ENCODE measurements at regions not wholly inside any gene's neighbourhood (a gene's known extent, or its start where the extent isn't known, plus 50 kb on each side); places are given as distances from the start of the nearest gene placed in this dataset.

DNA sequence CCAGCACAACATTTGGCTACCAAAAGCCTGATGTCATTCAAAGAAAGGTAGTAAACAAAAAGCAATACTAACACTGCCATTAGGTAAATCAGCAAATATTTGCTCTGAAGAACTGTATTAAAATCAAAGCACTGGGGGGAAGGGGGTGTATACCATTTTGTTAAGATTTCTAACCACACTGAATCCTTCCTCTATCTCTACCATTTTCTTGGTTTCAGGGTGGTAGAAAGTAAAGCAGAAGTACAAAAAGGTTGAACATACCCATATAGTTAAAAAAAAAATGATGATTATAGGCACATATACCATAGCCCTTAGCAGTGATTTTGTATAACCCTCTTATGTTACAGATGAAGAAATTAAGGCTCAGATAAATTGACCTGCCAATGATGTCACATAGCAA lies 437.6 kb downstream of the ZEB2 start:
- no peak for DNase-seq (ENCODE audit: low read depth in 2 of 2)

DNA sequence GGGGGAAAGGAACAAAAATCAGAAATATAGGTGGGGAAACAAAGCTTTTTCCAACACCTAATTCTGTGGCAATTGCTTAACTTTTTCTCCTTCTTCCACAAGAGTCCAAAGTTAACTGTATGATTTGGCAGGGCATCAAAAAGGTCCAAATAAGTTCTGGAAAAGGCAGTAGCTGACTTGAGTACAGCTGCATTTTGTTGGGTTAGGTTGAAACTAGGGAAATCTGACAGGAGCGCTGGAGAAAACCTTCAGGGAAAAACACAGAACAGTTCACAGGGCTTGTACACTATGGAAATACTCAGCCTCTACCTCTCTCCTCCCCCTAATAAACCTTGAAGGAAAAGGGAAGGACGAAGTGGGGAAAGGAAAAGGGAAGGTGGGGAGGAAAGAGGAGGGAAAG lies 438.6 kb downstream of the ZEB2 start:
- DNase-seq (ENCODE audit: low read depth in 2 of 2): no peak

DNA sequence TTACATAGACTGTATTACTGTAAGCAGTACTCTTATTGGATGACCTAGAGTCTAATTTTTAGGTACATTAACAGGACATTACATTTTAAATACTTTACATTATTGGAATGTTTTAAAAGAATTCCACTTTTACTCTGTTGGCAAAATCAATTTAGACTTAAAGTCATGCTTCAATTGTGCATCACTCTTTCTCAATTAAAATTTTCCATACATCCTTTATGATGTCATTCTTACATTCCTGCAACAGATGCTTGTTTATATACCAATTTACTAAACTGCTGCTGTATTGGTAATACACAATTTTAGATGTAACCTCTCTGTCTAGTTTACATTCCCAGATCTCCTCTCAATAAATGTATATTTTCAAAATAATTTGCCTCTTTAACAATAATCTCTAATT lies 440.1 kb downstream of the ZEB2 start:
- no peak for DNase-seq (ENCODE audit: low read depth in 2 of 2)

DNA sequence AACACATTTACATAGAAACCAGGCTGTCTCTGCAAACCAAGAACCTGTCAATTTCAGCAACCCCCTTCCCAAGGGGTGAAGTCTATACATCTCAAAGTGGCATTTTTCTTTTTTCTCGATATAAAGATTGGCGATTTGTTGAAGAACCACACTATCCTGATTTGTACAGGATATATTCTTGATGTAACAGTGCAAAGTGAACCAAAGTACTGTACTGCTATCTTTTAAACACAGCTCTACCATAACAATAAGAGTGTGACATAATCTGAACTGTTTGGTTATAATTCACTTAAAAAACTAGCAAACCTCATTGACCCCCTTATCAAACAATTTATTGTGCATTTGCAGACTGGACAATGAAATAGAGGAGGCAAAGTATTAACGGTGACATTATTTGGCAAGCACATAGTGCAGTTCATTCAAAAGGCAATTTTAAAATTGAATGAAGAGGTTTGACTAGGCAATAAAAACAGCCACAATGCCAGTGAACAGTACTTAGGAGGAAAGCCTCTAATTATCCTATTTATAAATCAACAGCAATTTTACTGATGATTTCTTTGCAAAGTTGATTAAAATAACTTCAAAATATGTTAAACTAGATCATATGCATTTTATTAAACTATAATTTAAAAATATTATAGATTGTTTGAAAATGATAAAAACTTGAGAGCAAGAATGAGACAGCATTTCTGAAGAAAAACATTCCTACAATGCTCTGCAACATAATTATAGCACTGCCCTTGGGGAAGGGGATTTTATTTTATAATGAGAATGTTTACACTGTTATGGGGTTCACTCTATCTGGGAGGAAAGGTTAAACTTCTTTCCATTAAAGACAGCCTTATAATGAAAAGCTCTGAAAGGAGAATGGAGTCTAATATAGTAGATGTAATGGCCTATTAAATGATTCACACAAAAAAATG lies 440.9 kb downstream of the ZEB2 start:
- DNase-seq (ENCODE audit: low read depth in 2 of 2): no peak

DNA sequence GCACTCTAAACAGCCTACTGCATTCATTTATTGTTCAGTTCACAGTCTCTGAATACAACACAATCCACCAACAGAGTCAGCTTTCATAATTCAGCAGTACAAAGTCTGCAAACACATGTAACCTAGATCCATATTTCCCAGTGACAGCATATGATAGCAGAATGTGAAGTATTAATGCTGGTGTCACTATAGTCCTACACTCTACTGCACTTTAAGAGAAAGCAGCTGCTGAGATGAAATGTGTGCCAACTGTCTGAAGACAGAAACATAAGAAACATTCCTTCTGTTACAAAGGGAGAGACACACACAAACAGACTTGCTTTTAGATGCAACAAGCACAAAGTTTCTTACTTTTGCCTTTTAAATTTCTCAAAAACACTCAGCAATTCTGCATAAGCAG lies 441.8 kb downstream of the ZEB2 start:
- no peak for DNase-seq (ENCODE audit: low read depth in 2 of 2)

DNA sequence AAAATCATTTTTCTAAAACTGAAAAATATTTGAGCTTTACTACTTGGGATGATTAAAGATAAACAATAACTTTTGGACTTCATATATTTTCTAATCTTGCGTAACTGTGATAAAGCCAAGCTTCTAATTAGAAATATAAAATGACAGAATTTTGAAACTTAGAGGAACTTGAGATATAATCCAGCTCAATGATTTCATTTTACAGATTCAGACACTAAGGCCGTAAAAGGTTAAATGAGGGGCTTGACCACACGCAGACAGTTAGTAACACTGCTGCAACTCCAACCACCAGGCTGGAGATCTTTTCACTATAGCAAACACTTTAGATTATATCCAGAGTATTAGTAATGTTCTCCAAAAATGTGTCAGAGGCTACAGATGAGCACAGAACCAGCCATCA lies 445.5 kb downstream of the ZEB2 start:
- DNase-seq (ENCODE audit: low read depth in 2 of 2): no peak

DNA sequence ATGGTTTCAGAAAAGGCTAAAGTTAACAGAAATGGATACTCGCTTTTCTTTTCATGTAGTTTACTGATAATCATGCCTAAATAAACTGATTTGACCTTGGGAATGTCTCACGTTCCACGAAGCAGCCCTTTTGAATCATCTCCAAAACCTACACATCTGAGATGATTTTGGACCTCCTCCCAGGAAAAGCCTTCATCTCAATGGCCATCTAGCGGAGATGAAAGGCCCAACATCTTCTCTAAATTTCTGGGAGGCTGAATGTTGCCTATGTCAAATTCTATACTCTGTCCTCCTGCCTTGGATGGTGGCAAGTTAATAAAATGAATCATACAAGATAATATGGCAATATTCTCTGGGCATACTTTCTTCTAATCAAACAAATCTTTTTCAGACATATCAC lies 448.5 kb downstream of the ZEB2 start:
- no peak for DNase-seq (ENCODE audit: low read depth in 2 of 2)

DNA sequence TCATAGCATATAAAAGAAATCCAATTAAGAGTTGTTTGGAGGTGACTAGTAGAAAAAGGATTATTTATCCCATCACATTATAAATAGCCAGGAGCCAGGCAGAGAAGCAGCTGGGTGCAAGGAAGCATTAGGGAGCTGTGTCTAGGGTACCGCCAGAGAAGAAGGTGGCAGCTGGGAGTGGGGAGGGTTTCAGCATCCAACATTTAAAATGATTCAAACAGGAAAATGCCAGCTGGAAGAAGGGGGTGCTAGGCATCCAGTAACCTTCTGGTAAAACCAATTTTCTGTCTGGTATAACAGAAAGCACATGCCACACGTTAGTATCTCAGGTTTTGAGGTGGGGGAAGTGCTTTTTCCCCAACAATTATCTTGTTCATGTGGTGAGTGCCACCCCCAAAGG lies 452.4 kb downstream of the ZEB2 start:
- no peak for DNase-seq (ENCODE audit: low read depth in 2 of 2)

DNA sequence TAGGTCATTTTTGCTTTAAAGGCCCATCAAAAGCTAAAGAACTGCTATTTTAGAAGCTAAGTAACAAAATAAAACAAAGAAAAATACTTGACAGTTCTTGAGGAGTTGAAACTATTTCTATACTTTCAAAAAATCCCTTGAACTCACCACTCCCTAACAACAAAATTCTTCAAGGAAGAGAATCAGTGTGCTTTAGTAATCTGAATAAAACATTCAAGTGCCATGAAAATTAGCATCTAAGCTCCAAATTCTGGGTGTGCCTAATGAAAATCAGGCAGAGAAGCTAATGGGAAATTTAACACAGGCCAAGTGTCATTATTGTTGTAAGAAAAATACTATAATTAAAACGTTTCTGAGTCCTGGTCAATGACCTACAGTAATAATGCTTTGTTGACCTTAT lies 456.3 kb downstream of the ZEB2 start:
- no peak for DNase-seq (ENCODE audit: low read depth in 2 of 2)

DNA sequence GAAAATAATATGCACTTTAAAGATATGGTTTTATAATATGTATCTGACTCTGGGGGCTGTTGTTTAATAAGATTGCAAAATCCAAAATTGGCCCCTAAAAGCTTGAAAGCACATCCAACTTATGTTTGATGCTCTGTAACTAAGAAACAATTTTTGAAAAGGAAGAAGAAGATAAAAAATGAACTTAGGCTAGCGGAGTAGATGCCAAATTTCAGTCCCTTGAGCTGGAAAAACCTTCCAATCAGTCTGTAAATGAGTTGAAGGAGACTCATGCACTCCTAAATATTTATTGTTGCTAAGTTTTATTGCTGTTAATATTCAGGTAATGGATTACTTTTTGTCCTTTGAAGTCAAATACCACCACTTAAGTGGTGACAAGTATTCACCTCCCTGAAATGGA lies 465.0 kb downstream of the ZEB2 start:
- no peak for DNase-seq (ENCODE audit: low read depth in 2 of 2)

DNA sequence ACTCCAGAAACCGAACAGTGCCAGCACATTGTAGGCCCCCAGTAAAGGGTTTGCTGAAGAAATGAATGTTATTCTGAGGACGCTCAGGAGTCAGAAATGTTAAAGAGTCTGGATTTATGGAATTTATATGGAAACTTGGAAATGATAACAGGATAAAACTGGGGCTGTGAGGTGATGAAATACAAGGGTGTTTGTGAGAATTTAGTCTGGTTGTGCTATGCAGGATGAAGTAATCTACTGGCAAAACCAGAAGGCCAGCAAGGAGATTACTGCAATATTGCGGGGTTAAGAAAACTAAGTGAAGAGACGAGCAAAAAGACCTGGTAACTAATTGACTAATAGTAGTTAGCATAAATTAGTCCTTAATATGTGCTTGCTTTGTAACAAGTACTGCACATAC lies 467.8 kb downstream of the ZEB2 start:
- no peak for DNase-seq (ENCODE audit: low read depth in 2 of 2)

DNA sequence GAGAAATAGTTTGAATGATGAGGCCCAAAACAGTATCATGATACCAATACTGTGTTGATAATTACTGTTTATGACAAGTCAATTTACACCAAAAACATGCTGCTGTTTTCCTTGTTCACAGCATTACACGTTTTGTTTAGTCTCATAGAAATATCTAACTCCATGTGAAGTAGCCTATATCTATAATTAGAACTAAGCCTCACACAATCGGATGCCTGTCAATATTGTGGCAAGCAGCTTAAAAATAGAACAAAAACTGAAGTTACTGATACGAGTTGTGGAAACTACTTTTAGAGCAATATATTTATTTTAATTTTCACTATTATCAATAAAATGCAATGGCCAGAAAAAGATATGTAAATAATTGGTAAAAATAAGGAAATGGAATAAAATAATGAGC lies 470.8 kb downstream of the ZEB2 start:
- DNase-seq (ENCODE audit: low read depth in 2 of 2): no peak

DNA sequence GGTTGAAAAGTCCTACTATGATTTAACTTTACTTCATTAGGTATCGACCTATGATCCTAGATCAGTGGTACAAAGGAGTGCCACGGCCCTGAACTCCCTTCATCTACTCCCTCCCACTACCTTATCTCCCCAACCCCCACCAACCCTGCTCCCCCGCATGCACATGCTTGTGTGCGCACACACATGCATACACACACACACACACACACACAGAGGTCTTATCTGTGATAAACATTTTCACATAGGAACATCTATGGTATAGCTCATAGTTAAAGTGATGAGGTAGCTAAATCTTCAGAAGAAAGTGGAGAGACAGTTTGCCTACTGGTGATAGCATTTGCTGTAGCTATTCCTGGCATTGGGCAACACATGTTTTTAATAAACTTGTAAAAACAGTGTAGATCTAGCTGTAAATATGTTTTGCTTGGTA lies 471.3 kb downstream of the ZEB2 start:
- DNase-seq (ENCODE audit: low read depth in 2 of 2): no peak

DNA sequence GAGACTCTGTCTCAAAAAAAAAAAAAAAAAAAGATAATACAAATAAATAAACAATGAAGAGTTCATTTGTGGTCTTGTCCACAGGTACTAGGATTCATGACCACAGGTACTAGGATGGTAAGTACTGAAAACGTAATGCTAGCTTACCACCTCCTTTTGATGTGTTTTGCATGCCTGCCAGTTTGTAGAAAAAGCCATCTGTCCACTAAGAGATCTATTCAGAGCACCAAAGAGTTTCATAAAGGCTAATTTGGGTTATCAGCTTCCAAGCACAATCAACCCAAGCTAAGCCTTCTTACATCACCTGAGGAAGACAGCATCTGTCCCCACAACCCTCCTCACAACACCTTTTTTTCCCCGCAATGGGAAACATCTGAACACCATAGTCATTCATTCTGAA lies 477.2 kb downstream of the ZEB2 start:
- no peak for DNase-seq (ENCODE audit: low read depth in 2 of 2)

DNA sequence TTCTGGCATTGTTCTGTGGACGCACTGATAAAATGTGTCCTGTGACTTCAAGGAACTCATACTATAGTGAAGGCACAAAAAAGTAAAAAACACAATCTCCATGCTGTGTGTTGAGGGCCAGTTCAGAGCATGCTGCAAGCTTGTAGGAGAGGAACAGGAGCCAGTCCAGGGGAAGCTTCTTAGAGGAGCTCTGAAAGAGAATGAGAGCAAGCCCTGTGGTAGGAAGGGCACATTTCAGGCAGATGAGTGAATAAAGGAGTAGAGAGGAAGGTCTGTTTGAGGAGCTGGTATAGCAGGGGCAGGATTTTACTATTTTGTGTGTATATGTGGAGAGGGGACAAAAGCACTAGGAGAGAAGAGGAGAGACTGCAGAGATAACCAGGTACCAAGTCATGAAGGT lies 478.3 kb downstream of the ZEB2 start:
- DNase-seq (ENCODE audit: low read depth in 2 of 2): no peak

DNA sequence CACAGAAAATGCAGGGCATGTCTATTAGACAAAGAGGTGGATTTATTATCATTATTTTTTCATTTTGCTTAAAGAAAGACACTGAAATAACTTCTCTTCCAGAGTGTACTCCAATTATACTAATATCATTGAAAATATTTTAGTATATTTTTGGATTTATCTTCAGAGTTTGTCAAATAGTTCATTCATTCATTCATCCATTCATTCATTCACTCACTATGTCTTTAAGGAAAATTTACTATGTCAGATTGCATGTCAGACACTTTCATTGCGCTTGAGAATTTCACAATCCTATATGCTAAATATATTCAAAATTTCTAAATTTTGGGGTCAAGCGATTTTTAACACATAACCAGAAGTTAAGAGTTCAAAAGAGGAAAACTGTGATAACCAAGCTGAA lies 479.1 kb downstream of the ZEB2 start:
- DNase-seq (ENCODE audit: low read depth in 2 of 2): no peak

DNA sequence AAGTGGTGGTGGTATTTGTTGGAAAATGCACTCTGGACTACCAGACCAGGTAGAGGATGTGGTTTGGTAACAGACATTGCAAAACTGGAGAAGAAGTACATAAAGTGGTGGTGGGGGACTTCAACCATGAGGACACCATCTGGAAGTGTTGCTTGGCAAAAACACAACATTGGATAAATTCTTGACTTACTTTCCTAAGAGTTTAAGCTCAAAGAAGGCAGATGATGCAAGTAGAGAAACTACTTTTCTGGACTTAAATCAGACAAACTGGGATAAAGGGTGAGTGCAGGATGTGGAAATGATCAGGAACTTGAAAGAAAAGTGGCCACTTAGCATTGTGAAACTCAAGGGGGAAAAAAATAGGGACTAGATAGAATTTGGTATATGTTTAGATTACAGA lies 487.4 kb downstream of the ZEB2 start:
- DNase-seq (ENCODE audit: low read depth in 2 of 2): no peak

DNA sequence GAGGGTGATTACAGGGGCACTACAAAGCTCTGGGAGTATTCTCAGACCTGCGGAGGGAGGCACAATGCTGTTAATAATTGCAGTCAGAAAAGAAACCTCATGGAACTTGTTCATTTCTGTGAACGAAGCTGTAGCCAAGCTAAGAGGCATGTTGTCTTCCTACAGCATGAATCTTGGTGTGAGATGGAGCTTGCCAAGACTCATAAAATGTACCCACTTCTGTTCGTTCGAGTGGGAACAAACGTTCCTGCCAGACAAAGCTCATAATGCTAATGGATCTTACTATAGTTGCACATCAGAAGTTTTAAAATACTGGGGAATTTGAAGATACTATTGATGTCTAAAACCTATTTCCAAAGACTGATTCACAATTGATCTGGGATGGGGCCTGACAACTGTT lies 489.1 kb downstream of the ZEB2 start:
- no peak for DNase-seq (ENCODE audit: low read depth in 2 of 2)

DNA sequence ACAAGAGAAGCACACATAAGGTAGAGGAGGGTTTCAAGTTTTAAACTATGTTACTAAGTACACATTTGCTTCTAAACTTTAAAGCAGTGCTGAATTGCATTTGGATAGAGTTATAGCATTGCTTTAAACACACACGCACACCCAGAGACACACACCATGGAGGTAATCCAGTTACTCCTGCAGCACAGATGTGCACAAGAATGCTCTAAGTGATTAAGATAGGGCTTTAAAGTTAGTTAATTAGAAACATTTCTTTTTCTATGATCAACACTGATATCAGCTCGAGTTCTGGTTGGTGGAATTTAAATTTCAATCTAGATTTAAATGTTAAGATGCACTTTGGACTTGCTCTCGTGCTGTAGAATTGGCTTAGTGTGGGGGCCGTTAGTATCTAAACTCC lies 492.3 kb downstream of the ZEB2 start:
- DNase-seq (ENCODE audit: low read depth in 2 of 2): no peak

DNA sequence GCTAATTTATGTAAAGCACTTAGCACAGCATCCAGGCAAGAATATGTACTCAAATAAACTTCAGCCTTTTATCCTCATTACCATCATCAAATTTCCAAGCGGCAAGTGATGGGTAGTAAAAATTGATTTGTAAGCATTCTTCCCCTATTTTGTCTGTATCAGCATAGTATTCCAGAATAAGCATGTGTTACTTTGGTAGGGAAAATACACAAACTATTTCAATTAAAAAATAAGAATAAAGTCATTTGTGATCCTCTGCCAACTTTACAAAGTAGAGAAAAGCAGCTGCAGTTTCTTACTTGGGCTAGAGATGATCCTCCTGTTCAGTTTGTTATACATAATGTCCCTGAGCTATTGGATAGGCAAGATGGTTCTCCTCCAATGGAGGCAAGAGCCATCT lies 493.2 kb downstream of the ZEB2 start:
- no peak for DNase-seq (ENCODE audit: low read depth in 2 of 2)

DNA sequence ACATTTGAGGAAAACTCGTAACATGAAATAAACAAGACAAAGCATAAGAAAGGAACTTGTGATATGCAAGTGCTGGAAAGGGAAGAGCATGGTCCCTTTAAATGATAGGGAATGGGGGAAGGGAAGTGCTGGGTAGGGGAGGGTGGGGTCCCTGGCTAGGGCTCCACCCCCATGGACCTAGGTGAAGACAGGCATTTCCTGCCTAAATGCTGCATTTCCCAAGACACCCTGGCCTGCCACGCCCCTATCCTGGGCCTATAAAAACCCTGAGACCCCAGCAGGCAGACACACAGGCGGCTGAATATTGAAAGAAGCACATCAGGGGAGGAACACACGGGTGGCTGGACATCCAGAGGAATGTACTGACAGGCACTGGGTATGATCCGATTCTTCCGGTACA lies 499.9 kb downstream of the ZEB2 start:
- DNase-seq (ENCODE audit: low read depth in 2 of 2): no peak

DNA sequence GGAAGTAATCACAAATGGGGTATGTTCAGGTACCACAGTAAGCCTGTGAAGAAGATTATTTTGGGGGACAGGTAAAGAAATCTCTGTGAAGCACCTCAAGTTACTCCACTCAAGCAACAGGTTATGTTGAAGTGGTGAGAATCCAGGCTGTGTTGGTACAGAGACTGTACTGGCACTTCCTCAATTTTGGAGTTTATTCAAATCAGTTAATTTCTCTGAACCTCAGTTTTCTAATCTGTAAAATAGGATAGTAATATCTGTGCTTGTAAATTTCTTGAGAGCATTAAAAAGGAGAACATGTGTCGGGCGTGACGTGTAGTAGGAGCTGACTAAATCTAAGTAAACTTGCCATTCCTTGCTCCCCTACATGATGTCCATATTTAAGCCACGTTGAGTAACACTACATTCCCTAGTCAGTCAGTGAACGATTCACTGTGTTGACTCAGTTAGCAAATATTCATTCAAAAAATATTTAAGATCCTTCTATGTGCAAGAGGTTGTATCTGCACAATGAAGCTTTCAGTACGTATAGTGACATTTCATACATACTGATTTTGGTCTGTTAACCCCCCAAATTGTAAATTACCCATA lies 504.2 kb downstream of the ZEB2 start:
- no peak for DNase-seq (ENCODE audit: low read depth in 2 of 2)

DNA sequence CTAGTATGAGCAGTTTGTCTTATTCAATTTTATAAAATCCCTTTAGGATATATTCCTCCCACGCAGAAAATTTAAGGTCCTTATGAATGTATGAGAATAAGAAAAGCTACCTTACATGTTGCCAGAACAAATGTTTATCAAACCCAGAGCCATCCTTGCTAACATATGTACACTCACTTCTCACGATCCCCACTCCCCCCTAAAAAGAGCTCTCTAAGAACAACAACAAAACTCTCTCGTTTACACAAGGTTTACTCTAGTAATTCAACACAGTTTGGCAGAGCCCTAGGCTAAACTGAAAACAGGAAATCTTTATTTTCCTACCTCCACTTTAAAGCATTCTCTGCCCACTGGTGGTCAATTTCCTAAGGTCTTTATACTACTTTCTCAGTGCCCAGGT lies 504.9 kb downstream of the ZEB2 start:
- DNase-seq (ENCODE audit: low read depth in 2 of 2): no peak

DNA sequence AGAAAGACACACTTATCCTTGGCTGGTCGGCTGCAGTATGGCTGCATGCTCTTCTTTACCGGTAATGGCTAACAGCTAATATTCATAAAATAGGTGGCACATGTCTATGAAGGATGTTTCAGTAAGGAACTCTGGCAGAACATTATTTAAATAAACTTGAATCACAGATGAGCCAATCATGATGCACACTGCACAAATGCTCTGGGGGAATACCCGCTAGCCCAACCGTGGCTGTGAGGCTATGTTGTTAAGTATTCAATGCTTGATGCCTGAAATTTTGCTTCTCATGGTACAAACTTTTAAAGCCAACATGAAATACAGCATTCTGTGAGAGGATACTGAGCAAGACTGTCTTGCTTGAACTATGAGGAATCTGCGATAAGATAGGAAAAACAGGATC lies 505.8 kb downstream of the ZEB2 start:
- DNase-seq (ENCODE audit: low read depth in 2 of 2): no peak

Measured in stimulated activated CD8-positive, alpha-beta memory T cell treated with anti-CD3 and anti-CD28 coated beads, Interleukin-2, amount 100 ng/mL, for 1 hour (primary cell).